Type B pancreatic cell (in vitro differentiated cells): ENCODE measurements at regions not wholly inside any gene's neighbourhood (a gene's known extent, or its start where the extent isn't known, plus 50 kb on each side); places are given as distances from the start of the nearest gene placed in this dataset.
"Not testable (repeated sequence)": the region's sequence is repeated elsewhere in the genome, so short reads cannot be mapped to it uniquely, and the experiment has no call there.

ENCODE experiments used
- DNase-seq: peaks from one replicate; pipeline ENCODE4 v3.0.0; 2021; ENCODE audit warnings: mixed read lengths; ENCODE audit not compliant: unreplicated experiment; ENCODE audit errors: extremely low spot score
- H3K27ac Mint-ChIP-seq: 2 replicates; pipeline ENCODE4 v1.8.0; 2021; ENCODE audit warnings: mild to moderate bottlenecking, mixed read lengths
- H3K27me3 Mint-ChIP-seq: 2 replicates; pipeline ENCODE4 v1.8.0; 2021; ENCODE audit warnings: mixed read lengths
- H3K36me3 Mint-ChIP-seq: 2 replicates; pipeline ENCODE4 v1.8.0; 2021; ENCODE audit warnings: mixed read lengths
- H3K4me1 Mint-ChIP-seq: one replicate; pipeline ENCODE4 v1.8.0; 2021; ENCODE audit warnings: mixed read lengths; ENCODE audit not compliant: unreplicated experiment
- H3K4me3 Mint-ChIP-seq: 2 replicates; pipeline ENCODE4 v1.8.0; 2021; ENCODE audit warnings: mild to moderate bottlenecking, mixed read lengths
- H3K9me3 Mint-ChIP-seq: 2 replicates; pipeline ENCODE4 v1.8.0; 2021; ENCODE audit warnings: mixed read lengths
- CTCF ChIP-seq: fragments of 200-600 bp; sonication (generic); conservative IDR thresholded peaks from 2 replicates; pipeline ENCODE4 v1.5.0; 2021; ENCODE audit warnings: antibody characterized with exemption, mild to moderate bottlenecking

DNA sequence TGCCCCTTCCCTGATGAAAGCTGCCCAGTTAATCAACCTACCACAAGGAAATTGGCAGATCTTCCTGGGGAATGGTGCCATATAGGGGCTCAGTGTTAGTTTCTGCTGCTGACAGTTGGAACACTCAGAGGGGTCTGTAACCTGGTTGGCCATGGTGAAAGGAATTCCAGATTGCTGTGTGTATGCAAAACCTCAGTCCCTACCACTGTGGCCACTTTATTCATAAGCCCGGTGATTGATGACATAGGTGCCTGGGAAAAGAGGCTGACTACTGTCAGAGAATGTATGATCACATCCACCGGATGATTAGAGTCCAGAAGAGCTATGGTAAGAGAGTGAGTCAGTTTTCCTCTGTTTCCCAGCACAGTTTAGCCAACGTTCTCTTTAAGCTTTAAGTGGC is 363.9 kb upstream of the NPAP1 start:
- not testable (repeated sequence) for DNase-seq, H3K9me3 Mint-ChIP-seq, H3K4me1 Mint-ChIP-seq, H3K27me3 Mint-ChIP-seq, H3K36me3 Mint-ChIP-seq, H3K27ac Mint-ChIP-seq, H3K4me3 Mint-ChIP-seq

- H3K9me3 Mint-ChIP-seq, H3K27ac Mint-ChIP-seq, H3K36me3 Mint-ChIP-seq, H3K4me3 Mint-ChIP-seq, H3K4me1 Mint-ChIP-seq, DNase-seq, H3K27me3 Mint-ChIP-seq: not testable (repeated sequence)
Measured at GRCh38 chr15:24316326-24316725, 359.2 kb upstream of the NPAP1 start.

DNA sequence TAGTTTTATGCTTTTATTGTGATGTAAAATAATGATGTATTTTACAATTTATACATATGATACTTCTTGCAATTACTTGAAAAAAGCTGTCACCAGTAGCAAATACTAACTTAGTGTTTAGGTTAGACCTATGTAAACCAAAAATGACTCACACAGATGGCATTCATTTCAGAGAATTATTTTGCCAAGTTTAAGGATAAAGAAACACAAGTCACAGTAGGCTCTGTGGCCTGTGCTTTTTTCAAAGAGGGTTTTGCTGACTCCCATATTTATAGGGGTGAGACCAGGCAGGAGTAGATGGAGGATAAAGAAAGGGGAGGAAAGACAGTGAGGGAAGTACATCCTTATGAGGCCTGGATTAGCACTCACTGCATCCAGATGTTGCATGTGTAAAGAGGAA is 356.6 kb upstream of the NPAP1 start:
- no peak overlapping the region for H3K27ac Mint-ChIP-seq
- no peaks in the 10 kb centered on the region for H3K4me1 Mint-ChIP-seq
- no peak for DNase-seq
- no peak for TF ChIP-seq CTCF
- no peaks in the 10 kb centered on the region for H3K36me3 Mint-ChIP-seq
- no peaks in the 10 kb centered on the region for H3K27me3 Mint-ChIP-seq
- H3K9me3 Mint-ChIP-seq, result no peaks in the 10 kb centered on the region
- H3K4me3 Mint-ChIP-seq, result no peak overlapping the region

- not testable (repeated sequence) for H3K27me3 Mint-ChIP-seq, H3K9me3 Mint-ChIP-seq, H3K4me1 Mint-ChIP-seq, H3K27ac Mint-ChIP-seq, H3K36me3 Mint-ChIP-seq, DNase-seq, H3K4me3 Mint-ChIP-seq
Measured at GRCh38 chr15:24324096-24324495, 351.5 kb upstream of the NPAP1 start.

DNA sequence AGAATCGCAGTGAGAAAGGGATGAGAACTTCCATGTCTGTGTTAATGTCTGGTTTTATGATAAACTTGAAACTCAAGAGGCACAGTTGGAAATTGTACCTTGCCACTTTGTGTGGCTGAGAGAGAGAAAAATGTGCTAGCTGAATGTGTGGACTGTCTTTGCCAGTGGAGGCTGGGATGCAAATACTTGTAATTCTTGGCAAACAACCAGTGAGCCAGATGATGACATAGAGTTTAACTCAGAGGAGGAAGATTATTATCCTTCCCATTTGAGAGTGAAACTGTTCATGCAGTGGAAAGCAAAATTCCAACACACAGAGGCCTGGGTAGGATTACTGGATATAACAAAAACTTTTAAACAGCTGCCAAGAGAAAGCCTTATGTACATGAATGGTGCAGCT is 349.1 kb upstream of the NPAP1 start:
- not testable (repeated sequence) for H3K9me3 Mint-ChIP-seq, H3K27ac Mint-ChIP-seq, DNase-seq, H3K4me1 Mint-ChIP-seq, H3K36me3 Mint-ChIP-seq, H3K27me3 Mint-ChIP-seq, H3K4me3 Mint-ChIP-seq

GRCh38 chr15:24331964-24332363 is 343.6 kb upstream of the NPAP1 start:
- not testable (repeated sequence) for H3K27ac Mint-ChIP-seq, DNase-seq, H3K4me3 Mint-ChIP-seq, H3K4me1 Mint-ChIP-seq, H3K9me3 Mint-ChIP-seq, H3K27me3 Mint-ChIP-seq, H3K36me3 Mint-ChIP-seq

DNA sequence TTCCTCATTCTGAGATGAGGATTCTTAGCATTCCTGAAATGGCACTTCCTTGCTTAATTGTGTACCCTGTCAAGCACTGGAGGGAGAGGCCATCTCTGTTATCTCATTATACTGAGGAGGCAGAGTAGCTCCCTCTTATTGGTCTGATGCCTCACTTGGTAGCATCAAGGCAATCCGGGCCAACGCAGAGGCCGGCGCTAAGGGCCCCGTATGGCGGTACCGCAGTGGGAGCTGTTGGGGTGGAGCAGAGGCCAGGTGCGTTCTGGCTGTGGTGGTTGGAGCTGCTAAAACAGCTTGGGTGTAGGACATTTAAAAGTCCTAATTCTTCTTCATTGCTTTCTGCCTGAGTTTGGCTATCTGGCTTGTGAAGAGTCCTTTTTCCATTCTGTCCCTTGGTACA is 333.7 kb upstream of the NPAP1 start:
- H3K4me1 Mint-ChIP-seq, H3K36me3 Mint-ChIP-seq, DNase-seq, H3K9me3 Mint-ChIP-seq, H3K27me3 Mint-ChIP-seq, H3K4me3 Mint-ChIP-seq, H3K27ac Mint-ChIP-seq: not testable (repeated sequence)

DNA sequence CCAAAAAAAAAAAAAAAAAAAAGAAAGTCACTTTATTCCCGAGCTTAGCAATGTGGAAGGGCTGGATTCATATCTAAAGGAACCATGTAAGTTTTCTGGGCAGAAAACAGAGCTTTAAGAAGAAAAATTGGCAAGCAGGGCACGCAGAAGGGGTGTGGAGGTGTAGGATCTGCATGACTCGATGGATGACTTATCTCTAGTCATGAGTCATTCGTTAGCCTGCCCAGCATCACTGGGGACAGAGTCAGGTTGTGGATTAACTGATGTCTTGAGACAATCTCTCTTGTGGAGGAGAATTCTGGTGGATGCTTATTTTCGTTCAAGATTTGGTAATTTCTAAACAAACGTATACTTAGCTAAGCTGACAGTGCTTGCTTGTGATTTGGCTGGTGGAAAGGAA is 322.8 kb upstream of the NPAP1 start:
- H3K4me1 Mint-ChIP-seq, DNase-seq, H3K36me3 Mint-ChIP-seq: not testable (repeated sequence)

GRCh38 chr15:24381103-24381502 is 294.5 kb upstream of the NPAP1 start:
- H3K27me3 Mint-ChIP-seq, H3K27ac Mint-ChIP-seq, H3K9me3 Mint-ChIP-seq, DNase-seq, H3K36me3 Mint-ChIP-seq, H3K4me1 Mint-ChIP-seq, H3K4me3 Mint-ChIP-seq: not testable (repeated sequence)

More for the DNA sequence above, 322.8 kb upstream of the NPAP1 start:
- H3K4me3 Mint-ChIP-seq, H3K27me3 Mint-ChIP-seq, H3K27ac Mint-ChIP-seq, H3K9me3 Mint-ChIP-seq: not testable (repeated sequence)

DNA sequence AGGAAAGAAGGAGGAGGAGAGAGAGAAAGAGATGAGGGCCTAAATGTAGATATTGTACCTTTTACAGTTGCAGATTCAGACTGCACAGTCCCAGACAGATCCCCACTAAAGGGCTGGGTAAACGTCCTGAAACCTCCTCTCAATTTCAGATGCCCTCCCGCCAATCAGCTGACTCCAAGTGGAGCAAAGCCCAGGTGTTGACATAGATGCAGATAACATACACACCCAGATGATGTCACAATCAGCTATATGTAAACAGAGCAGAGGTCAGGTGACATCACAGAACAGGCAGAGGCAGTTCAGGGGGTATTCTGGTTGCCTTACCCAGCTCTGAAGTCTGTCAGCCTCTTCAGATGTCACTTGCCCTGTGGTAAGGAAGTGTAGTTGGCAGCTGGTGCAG is 290.3 kb upstream of the NPAP1 start:
- H3K4me3 Mint-ChIP-seq, H3K27ac Mint-ChIP-seq, H3K36me3 Mint-ChIP-seq, DNase-seq, H3K9me3 Mint-ChIP-seq, H3K4me1 Mint-ChIP-seq, H3K27me3 Mint-ChIP-seq: not testable (repeated sequence)
